WTC11 (cell line): ENCODE measurements at regions not wholly inside any gene's neighbourhood (a gene's known extent, or its start where the extent isn't known, plus 50 kb on each side); places are given as distances from the start of the nearest gene placed in this dataset.
"Not testable (repeated sequence)": the region's sequence is repeated elsewhere in the genome, so short reads cannot be mapped to it uniquely, and the experiment has no call there.

Source experiments
- CBFB ChIP-seq: sonication (generic); formaldehyde crosslinking; IDR thresholded peaks from 2 replicates; pipeline ENCODE4 v1.8.1; 2022; ENCODE audit warnings: mild to moderate bottlenecking, low read depth, missing genetic modification reagents
- ESRRA ChIP-seq: sonication (generic); formaldehyde crosslinking; IDR thresholded peaks from 2 replicates; pipeline ENCODE4 v1.8.1; 2022; ENCODE audit warnings: mild to moderate bottlenecking, missing genetic modification reagents, borderline replicate concordance
- FOXJ3 ChIP-seq: sonication (generic); formaldehyde crosslinking; IDR thresholded peaks from 2 replicates; pipeline ENCODE4 v1.9.0; 2021; ENCODE audit warnings: missing genetic modification reagents, mild to moderate bottlenecking, borderline replicate concordance
- KAT7 ChIP-seq: sonication (generic); formaldehyde crosslinking; IDR thresholded peaks from 2 replicates; pipeline ENCODE4 v1.8.1; 2023; ENCODE audit warnings: missing genetic modification reagents, mild to moderate bottlenecking, borderline replicate concordance
- MAX ChIP-seq: sonication (generic); formaldehyde crosslinking; IDR thresholded peaks from 2 replicates; pipeline ENCODE4 v1.8.0; 2022; ENCODE audit warnings: mild to moderate bottlenecking, missing genetic modification reagents
- NFE2L1 ChIP-seq: sonication (generic); formaldehyde crosslinking; IDR thresholded peaks from 2 replicates; pipeline ENCODE4 v1.8.1; 2023; ENCODE audit warnings: missing genetic modification reagents
- NR3C1 ChIP-seq: sonication (generic); formaldehyde crosslinking; conservative IDR thresholded peaks from 2 replicates; pipeline ENCODE4 v1.8.1; 2023; ENCODE audit warnings: low read depth, mild to moderate bottlenecking, missing genetic modification reagents
- SP1 ChIP-seq: sonication (generic); formaldehyde crosslinking; conservative IDR thresholded peaks from 2 replicates; pipeline ENCODE4 v1.8.1; 2022; ENCODE audit warnings: missing genetic modification reagents
- TCF7 ChIP-seq: sonication (generic); formaldehyde crosslinking; IDR thresholded peaks from 2 replicates; pipeline ENCODE4 v1.8.0; 2022; ENCODE audit warnings: mild to moderate bottlenecking, low read depth, missing genetic modification reagents, moderate library complexity
- TEAD1 ChIP-seq: sonication (generic); formaldehyde crosslinking; IDR thresholded peaks from 2 replicates; pipeline ENCODE4 v1.8.0; 2022; ENCODE audit warnings: mild to moderate bottlenecking, missing genetic modification reagents
- TF ChIP-seq, protein P1 (sequence below): fragments of 200-600 bp; IDR thresholded peaks from 2 replicates; pipeline ENCODE4 v1.8.0; 2022; ENCODE audit warnings: antibody characterized with exemption
- TF ChIP-seq, protein P2 (sequence below): sonication (generic); formaldehyde crosslinking; IDR thresholded peaks from 2 replicates; pipeline ENCODE4 v1.8.1; 2022; ENCODE audit warnings: low read depth, mild to moderate bottlenecking, moderate library complexity, missing genetic modification reagents, borderline replicate concordance
- TF ChIP-seq, protein P3 (sequence below): sonication (generic); formaldehyde crosslinking; IDR thresholded peaks from 2 replicates; pipeline ENCODE4 v1.8.1; 2022; ENCODE audit warnings: mild to moderate bottlenecking, missing genetic modification reagents, moderate library complexity, borderline replicate concordance

DNA sequence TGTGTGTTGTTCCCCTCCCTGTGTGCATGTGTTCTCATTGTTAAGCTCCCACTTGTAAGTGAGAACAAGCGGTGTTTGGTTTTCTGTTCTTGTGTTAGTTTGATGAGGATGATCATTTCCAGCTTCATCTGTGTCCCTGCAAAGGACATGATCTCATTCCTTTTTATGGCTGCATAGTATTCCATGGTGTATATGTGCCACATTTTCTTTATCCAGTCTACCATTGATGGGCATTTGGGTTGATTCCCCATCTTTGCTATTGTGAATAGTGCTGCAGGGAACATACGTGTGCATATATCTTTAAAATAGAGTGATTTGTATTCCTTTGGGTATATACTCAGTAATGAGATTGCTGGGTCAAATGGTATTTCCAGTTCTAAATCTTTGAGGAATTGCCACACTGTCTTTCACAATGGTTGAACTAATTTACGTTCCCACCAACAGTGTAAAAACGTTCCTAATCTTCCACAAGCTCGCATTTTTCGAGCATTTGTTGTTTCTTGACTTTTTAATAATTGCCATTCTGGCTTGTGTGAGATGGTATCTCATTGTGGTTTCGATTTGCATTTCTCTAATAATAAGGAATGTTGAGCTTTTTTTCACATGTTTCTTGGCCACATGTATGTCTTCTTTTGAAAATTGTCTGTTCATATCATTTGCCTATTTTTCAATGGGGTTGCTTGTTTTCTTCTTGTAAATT lies 60.6 kb upstream of the PPP1R12A start:
- TF ChIP-seq, protein P1, sequence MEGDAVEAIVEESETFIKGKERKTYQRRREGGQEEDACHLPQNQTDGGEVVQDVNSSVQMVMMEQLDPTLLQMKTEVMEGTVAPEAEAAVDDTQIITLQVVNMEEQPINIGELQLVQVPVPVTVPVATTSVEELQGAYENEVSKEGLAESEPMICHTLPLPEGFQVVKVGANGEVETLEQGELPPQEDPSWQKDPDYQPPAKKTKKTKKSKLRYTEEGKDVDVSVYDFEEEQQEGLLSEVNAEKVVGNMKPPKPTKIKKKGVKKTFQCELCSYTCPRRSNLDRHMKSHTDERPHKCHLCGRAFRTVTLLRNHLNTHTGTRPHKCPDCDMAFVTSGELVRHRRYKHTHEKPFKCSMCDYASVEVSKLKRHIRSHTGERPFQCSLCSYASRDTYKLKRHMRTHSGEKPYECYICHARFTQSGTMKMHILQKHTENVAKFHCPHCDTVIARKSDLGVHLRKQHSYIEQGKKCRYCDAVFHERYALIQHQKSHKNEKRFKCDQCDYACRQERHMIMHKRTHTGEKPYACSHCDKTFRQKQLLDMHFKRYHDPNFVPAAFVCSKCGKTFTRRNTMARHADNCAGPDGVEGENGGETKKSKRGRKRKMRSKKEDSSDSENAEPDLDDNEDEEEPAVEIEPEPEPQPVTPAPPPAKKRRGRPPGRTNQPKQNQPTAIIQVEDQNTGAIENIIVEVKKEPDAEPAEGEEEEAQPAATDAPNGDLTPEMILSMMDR: not testable (repeated sequence)
- TF ChIP-seq, protein P2, sequence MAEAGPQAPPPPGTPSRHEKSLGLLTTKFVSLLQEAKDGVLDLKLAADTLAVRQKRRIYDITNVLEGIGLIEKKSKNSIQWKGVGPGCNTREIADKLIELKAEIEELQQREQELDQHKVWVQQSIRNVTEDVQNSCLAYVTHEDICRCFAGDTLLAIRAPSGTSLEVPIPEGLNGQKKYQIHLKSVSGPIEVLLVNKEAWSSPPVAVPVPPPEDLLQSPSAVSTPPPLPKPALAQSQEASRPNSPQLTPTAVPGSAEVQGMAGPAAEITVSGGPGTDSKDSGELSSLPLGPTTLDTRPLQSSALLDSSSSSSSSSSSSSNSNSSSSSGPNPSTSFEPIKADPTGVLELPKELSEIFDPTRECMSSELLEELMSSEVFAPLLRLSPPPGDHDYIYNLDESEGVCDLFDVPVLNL (CRISPR knock-in tag): not testable (repeated sequence)
- TF ChIP-seq KAT7 (CRISPR knock-in tag); ESRRA (CRISPR knock-in tag); FOXJ3 (CRISPR knock-in tag); NR3C1; TEAD1 (CRISPR knock-in tag); CBFB (CRISPR knock-in tag); MAX (CRISPR knock-in tag); NFE2L1 (CRISPR knock-in tag); SP1; TCF7 (CRISPR knock-in tag): not testable (repeated sequence)
- TF ChIP-seq, protein P3, sequence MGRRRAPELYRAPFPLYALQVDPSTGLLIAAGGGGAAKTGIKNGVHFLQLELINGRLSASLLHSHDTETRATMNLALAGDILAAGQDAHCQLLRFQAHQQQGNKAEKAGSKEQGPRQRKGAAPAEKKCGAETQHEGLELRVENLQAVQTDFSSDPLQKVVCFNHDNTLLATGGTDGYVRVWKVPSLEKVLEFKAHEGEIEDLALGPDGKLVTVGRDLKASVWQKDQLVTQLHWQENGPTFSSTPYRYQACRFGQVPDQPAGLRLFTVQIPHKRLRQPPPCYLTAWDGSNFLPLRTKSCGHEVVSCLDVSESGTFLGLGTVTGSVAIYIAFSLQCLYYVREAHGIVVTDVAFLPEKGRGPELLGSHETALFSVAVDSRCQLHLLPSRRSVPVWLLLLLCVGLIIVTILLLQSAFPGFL (CRISPR knock-in tag): not testable (repeated sequence)
